Liver (tissue), 8 donors: ENCODE measurements at regions not wholly inside any gene's neighbourhood (a gene's known extent, or its start where the extent isn't known, plus 50 kb on each side); places are given as distances from the start of the nearest gene placed in this dataset.

ENCODE experiments used
- DNase-seq: peaks from one replicate; pipeline ENCODE4 v3.0.0-alpha.2; 2017; ENCODE audit warnings: low spot score
- H3K27ac ChIP-seq, 2 donors: one replicate each; pipeline ENCODE4 v1.7.0; 2013; ENCODE audit warnings: inconsistent platforms in 2 of 2, low read length in 2 of 2, control low read depth in 1 of 2, low read depth in 1 of 2, mild to moderate bottlenecking in 1 of 2
- H3K27me3 ChIP-seq, 4 donors: one replicate each; pipeline versions ENCODE4 v1.6.1 to v1.7.0; 2013; ENCODE audit warnings: low read length in 3 of 4, inconsistent platforms in 1 of 4, mild to moderate bottlenecking in 1 of 4, moderate library complexity in 1 of 4; ENCODE audit not compliant: control insufficient read depth in 4 of 4, insufficient read depth in 4 of 4
- H3K36me3 ChIP-seq, 4 donors: one replicate each; pipeline versions ENCODE4 v1.6.1 to v1.7.0; 2013; ENCODE audit warnings: low read length in 3 of 4, mild to moderate bottlenecking in 3 of 4, low read depth in 1 of 4, moderate library complexity in 1 of 4; ENCODE audit not compliant: control insufficient read depth in 4 of 4, insufficient read depth in 3 of 4
- H3K4me1 ChIP-seq, 4 donors: one replicate each; pipeline versions ENCODE4 v1.6.1 to v1.7.0; 2013; ENCODE audit warnings: low read length in 3 of 4, mild to moderate bottlenecking in 3 of 4, moderate library complexity in 1 of 4; ENCODE audit not compliant: control insufficient read depth in 4 of 4, insufficient read depth in 4 of 4
- H3K4me3 ChIP-seq, 3 donors: one replicate each; pipeline versions ENCODE4 v1.6.1 to v1.7.0; 2013; ENCODE audit warnings: low read length in 3 of 3, control low read depth in 1 of 3, low read depth in 1 of 3, mild to moderate bottlenecking in 1 of 3
- H3K9ac ChIP-seq, 2 donors: one replicate each; pipeline ENCODE4 v1.7.0; 2013; ENCODE audit warnings: low read length in 2 of 2, mild to moderate bottlenecking in 2 of 2, moderate library complexity in 2 of 2, control low read depth in 1 of 2, low read depth in 1 of 2
- H3K9me3 ChIP-seq, 4 donors: one replicate each; pipeline versions ENCODE4 v1.6.1 to v1.7.0; 2013; ENCODE audit warnings: low read length in 3 of 4; ENCODE audit not compliant: control insufficient read depth in 4 of 4
- ATF3 ChIP-seq: IDR thresholded peaks from 2 replicates; pipeline ENCODE4 v1.6.1; 2016; ENCODE audit warnings: antibody characterized with exemption
- CTCF ChIP-seq: fragments of 150-350 bp; IDR thresholded peaks from 2 replicates; pipeline ENCODE4 v1.5.1; 2017; ENCODE audit warnings: improper control_type of control experiment, low read depth, low read length; ENCODE audit not compliant: missing input control
- EGR1 ChIP-seq, 2 donors: IDR thresholded peaks; 2 replicates each; pipeline ENCODE4 v1.6.1; 2016 to 2018; ENCODE audit warnings: antibody characterized with exemption in 2 of 2, low read depth in 2 of 2
- FOXA1 ChIP-seq: IDR thresholded peaks from 2 replicates; pipeline ENCODE4 v1.6.1; 2016; ENCODE audit warnings: antibody characterized with exemption
- FOXA2 ChIP-seq: IDR thresholded peaks from 2 replicates; pipeline ENCODE4 v1.6.1; 2016; ENCODE audit warnings: antibody characterized with exemption
- GABPA ChIP-seq, 2 donors: IDR thresholded peaks in 1 of 2; conservative IDR thresholded peaks in 1 of 2; 2 replicates each; pipeline ENCODE4 v1.6.1; 2016; ENCODE audit warnings: antibody characterized with exemption in 2 of 2, mild to moderate bottlenecking in 1 of 2, moderate library complexity in 1 of 2
- HNF4A ChIP-seq, 2 donors: conservative IDR thresholded peaks; 2 replicates each; pipeline ENCODE4 v1.6.1; 2016; ENCODE audit warnings: antibody characterized with exemption in 2 of 2, mild to moderate bottlenecking in 2 of 2
- HNF4G ChIP-seq: IDR thresholded peaks from 2 replicates; pipeline ENCODE4 v1.6.1; 2016; ENCODE audit warnings: antibody characterized with exemption
- JUND ChIP-seq, 2 donors: IDR thresholded peaks; 2 replicates each; pipeline ENCODE4 v1.6.1; 2016; ENCODE audit warnings: antibody characterized with exemption in 2 of 2
- MAX ChIP-seq: IDR thresholded peaks from 2 replicates; pipeline ENCODE4 v1.6.1; 2016; ENCODE audit warnings: antibody characterized with exemption
- NR2F2 ChIP-seq: IDR thresholded peaks from 2 replicates; pipeline ENCODE4 v1.6.1; 2016; ENCODE audit warnings: antibody characterized with exemption
- RAD21 ChIP-seq, 2 donors: IDR thresholded peaks; 2 replicates each; pipeline ENCODE4 v1.6.1; 2016; ENCODE audit warnings: antibody characterized with exemption in 2 of 2, mild to moderate bottlenecking in 2 of 2
- REST ChIP-seq: IDR thresholded peaks from 2 replicates; pipeline ENCODE4 v1.6.1; 2016; ENCODE audit warnings: antibody characterized with exemption, mild to moderate bottlenecking
- RXRA ChIP-seq, 2 donors: IDR thresholded peaks; 2 replicates each; pipeline ENCODE4 v1.6.1; 2017 to 2018; ENCODE audit warnings: antibody characterized with exemption in 2 of 2, mild to moderate bottlenecking in 1 of 2
- SP1 ChIP-seq: IDR thresholded peaks from 2 replicates; pipeline ENCODE4 v1.6.1; 2018; ENCODE audit warnings: antibody characterized with exemption, mild to moderate bottlenecking
- TAF1 ChIP-seq: conservative IDR thresholded peaks from 2 replicates; pipeline ENCODE4 v1.6.1; 2016; ENCODE audit warnings: antibody characterized with exemption, mild to moderate bottlenecking
- YY1 ChIP-seq: IDR thresholded peaks from 2 replicates; pipeline ENCODE4 v1.6.1; 2016; ENCODE audit warnings: antibody characterized with exemption, mild to moderate bottlenecking
- ZBTB33 ChIP-seq: IDR thresholded peaks from 2 replicates; pipeline ENCODE4 v1.6.1; 2016; ENCODE audit warnings: antibody characterized with exemption
- WGBS: extraction: QIAGEN DNeasy Blood & Tissue Kit; methylation state at CpG from one replicate; pipeline ENCODE4 v1.1.7; 2013; 5-methylcytosine and 5-hydroxymethylcytosine counted together
- donor health status: healthy.
- donor health status: healthy.
- donor health status: healthy.
- donor health status: healthy.
- donor health status: healthy.

- no peak overlapping the region for H3K27ac ChIP-seq
- 70% methylated on average over 5 of the region's 5 CpGs for WGBS
- DNase-seq: no peak
- no peaks in the 10 kb centered on the region for H3K36me3 ChIP-seq
- H3K4me3 ChIP-seq: no peak overlapping the region
- H3K9me3 ChIP-seq: no peaks in the 10 kb centered on the region
- TF ChIP-seq NR2F2 (no peak), HNF4A (conservative IDR thresholded peaks at IDR 0.05) (no peak), YY1 (no peak), RXRA (IDR thresholded peaks at IDR 0.05) (no peak), CTCF (no peak), SP1 (no peak), REST (no peak), TAF1 (no peak), FOXA1 (no peak), HNF4G (no peak), RAD21 (IDR thresholded peaks at IDR 0.05) (no peak), ATF3 (no peak), ZBTB33 (no peak), MAX (no peak), EGR1 (IDR thresholded peaks at IDR 0.05; ENCODE audit: low read depth in 2 of 2) (no peak), JUND (IDR thresholded peaks at IDR 0.05) (no peak), FOXA2 (no peak), GABPA (IDR thresholded peaks at IDR 0.05 in 1 of 2, conservative IDR thresholded peaks at IDR 0.05 in 1 of 2) (no peak)
- no peak overlapping the region for H3K9ac ChIP-seq
- no peaks in the 10 kb centered on the region for H3K4me1 ChIP-seq
- H3K27me3 ChIP-seq: peaks cover 0 to 2% (median 0%) of the 10 kb centered on the region in 4 donors
Observed at GRCh38 chr2:59353306-59353921, 1112.3 kb upstream of the FANCL start.
